Progenitor cell of endocrine pancreas (in vitro differentiated cells): ENCODE measurements at regions not wholly inside any gene's neighbourhood (a gene's known extent, or its start where the extent isn't known, plus 50 kb on each side); places are given as distances from the start of the nearest gene placed in this dataset.

ENCODE experiments used
- DNase-seq: peaks from one replicate; pipeline ENCODE4 v3.0.0; 2021; ENCODE audit warnings: low spot score; ENCODE audit not compliant: unreplicated experiment
- H3K27ac Mint-ChIP-seq: 2 replicates; pipeline ENCODE4 v1.8.0; 2021; ENCODE audit warnings: mild to moderate bottlenecking, moderate library complexity, mixed read lengths
- H3K27me3 Mint-ChIP-seq: 2 replicates; pipeline ENCODE4 v1.8.0; 2021; ENCODE audit warnings: mixed read lengths
- H3K36me3 Mint-ChIP-seq: 2 replicates; pipeline ENCODE4 v1.8.0; 2022; ENCODE audit warnings: mixed read lengths; ENCODE audit not compliant: insufficient read depth
- H3K4me1 Mint-ChIP-seq: 2 replicates; pipeline ENCODE4 v1.8.0; 2021; ENCODE audit warnings: low read depth, mixed read lengths
- H3K4me3 Mint-ChIP-seq: 2 replicates; pipeline ENCODE4 v1.8.0; 2021; ENCODE audit warnings: low read depth, mild to moderate bottlenecking, moderate library complexity, mixed read lengths
- H3K9me3 Mint-ChIP-seq: 2 replicates; pipeline ENCODE4 v1.8.0; 2021; ENCODE audit warnings: low read depth, mixed read lengths
- TF ChIP-seq, protein P1 (sequence below): fragments of 200-600 bp; sonication (generic); IDR thresholded peaks from one replicate; pipeline ENCODE4 v1.5.0; 2021; ENCODE audit warnings: antibody characterized with exemption, mild to moderate bottlenecking; ENCODE audit not compliant: unreplicated experiment

- peaks cover 24% of the 10 kb centered on the region for H3K4me1 Mint-ChIP-seq
- H3K36me3 Mint-ChIP-seq, result no peaks in the 10 kb centered on the region
- peak overlapping the region; percentile 74 for H3K4me3 Mint-ChIP-seq
- DNase-seq, result peak; percentile 81
- TF ChIP-seq, protein P1, sequence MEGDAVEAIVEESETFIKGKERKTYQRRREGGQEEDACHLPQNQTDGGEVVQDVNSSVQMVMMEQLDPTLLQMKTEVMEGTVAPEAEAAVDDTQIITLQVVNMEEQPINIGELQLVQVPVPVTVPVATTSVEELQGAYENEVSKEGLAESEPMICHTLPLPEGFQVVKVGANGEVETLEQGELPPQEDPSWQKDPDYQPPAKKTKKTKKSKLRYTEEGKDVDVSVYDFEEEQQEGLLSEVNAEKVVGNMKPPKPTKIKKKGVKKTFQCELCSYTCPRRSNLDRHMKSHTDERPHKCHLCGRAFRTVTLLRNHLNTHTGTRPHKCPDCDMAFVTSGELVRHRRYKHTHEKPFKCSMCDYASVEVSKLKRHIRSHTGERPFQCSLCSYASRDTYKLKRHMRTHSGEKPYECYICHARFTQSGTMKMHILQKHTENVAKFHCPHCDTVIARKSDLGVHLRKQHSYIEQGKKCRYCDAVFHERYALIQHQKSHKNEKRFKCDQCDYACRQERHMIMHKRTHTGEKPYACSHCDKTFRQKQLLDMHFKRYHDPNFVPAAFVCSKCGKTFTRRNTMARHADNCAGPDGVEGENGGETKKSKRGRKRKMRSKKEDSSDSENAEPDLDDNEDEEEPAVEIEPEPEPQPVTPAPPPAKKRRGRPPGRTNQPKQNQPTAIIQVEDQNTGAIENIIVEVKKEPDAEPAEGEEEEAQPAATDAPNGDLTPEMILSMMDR, result no peak
- no peaks in the 10 kb centered on the region for H3K27me3 Mint-ChIP-seq
- H3K9me3 Mint-ChIP-seq, result peaks cover 10% of the 10 kb centered on the region
- peak overlapping the region; percentile 93 for H3K27ac Mint-ChIP-seq
These were observed 64.8 kb upstream of the RANBP6 start for GRCh38 chr9:6080154-6080716.

DNA sequence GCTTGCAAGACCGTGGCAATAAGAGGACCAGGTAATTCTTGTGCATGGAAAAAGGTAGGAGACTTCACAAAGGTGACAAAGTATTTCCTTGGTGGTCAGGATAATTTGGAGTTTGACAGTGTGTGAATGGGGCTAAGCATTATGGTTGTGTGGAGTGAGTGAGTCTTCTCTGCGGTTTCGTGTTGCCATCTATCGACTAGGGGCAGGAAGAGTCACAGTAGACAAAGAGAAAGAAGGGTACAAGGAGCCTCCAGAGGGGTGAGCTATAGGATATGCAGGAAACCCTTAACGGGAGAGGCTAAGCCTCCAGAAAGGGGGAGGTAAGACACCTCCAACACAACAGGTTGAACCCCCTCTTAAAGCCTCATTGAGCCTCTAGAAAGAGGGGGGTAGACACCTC lies 64.0 kb upstream of the RANBP6 start:
- Mint-ChIP-seq H3K27ac (peak overlapping the region; percentile 29), H3K36me3 (no peaks in the 10 kb centered on the region)

DNA sequence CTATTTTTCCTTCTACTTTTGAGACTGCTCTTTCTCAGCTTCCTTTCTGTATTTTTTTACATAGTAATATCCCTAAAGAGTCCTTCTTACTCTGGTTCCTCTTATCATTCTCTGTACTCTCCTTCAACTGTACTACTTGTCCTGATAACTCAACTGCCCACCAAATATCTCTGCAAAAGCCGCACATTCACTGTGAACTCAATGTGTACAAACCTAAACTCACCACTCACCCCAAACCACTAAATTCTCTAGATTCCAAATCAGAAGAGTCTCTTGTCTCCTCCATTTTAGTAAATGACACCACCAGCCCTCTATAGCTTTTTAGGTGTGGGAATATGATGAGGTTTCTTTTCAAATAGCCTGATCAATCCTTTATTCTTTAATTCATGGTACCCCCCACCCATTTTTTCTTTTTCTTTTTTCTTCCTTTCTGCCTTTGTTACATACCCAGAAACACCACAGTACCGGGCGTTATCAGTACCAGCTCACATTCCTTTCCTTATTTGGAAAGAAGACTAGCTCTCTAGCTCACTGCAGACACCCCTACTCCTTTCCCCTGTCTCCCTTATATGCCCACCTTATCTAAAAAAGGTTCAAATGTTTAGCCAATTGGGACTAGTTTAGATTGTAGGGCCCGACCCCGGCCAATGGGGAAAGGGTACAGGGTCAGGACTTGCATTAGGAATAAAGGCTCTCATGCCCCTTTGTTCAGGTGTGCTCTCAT lies 63.1 kb upstream of the RANBP6 start:
- TF ChIP-seq, protein P1, result no peak
- Mint-ChIP-seq H3K27me3 (no peaks in the 10 kb centered on the region), H3K4me3 (no peak overlapping the region), H3K9me3 (peaks cover 10% of the 10 kb centered on the region), H3K36me3 (no peaks in the 10 kb centered on the region), H3K27ac (peak overlapping the region; percentile 86), H3K4me1 (peaks cover 24% of the 10 kb centered on the region)
- no peak for DNase-seq

More for the DNA sequence above, 64.0 kb upstream of the RANBP6 start:
- no peaks in the 10 kb centered on the region for H3K27me3 Mint-ChIP-seq
- peaks cover 24% of the 10 kb centered on the region for H3K4me1 Mint-ChIP-seq
- TF ChIP-seq, protein P1, result no peak
- no peak for DNase-seq
- H3K9me3 Mint-ChIP-seq, result peaks cover 10% of the 10 kb centered on the region
- H3K4me3 Mint-ChIP-seq, result peak overlapping the region; percentile 74

GRCh38 chr9:6076851-6077250 lies 61.4 kb upstream of the RANBP6 start:
- no peak overlapping the region for H3K27ac Mint-ChIP-seq
- TF ChIP-seq, protein P1, result no peak
- H3K4me1 Mint-ChIP-seq, result peaks cover 19% of the 10 kb centered on the region
- no peak for DNase-seq
- no peak overlapping the region for H3K4me3 Mint-ChIP-seq
- H3K36me3 Mint-ChIP-seq, result no peaks in the 10 kb centered on the region
- H3K9me3 Mint-ChIP-seq, result peaks cover 10% of the 10 kb centered on the region
- H3K27me3 Mint-ChIP-seq, result no peaks in the 10 kb centered on the region

DNA sequence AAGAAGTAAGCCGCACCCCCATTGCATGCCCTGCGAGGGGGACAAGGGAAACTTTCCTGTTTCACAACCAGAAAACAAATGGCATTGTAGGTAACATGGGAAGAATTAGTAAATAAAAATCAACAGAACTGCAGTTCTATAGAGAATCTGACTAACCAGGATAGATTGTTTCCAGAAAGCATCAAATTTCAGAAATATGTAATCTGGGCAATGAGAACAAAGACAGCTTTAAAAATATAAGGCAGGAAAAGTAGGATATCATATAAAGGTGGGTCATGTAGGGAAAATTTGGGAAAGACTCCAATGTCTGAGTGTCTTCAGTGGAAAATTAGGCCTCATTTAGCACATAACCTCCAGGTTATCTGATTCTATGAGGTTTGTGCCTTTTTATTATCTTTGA lies 58.3 kb upstream of the RANBP6 start:
- Mint-ChIP-seq H3K27ac (no peak overlapping the region), H3K4me1 (peaks cover 5% of the 10 kb centered on the region), H3K4me3 (no peak overlapping the region), H3K27me3 (no peaks in the 10 kb centered on the region), H3K9me3 (peaks cover 10% of the 10 kb centered on the region), H3K36me3 (no peaks in the 10 kb centered on the region)
- TF ChIP-seq, protein P1, result no peak
- DNase-seq, result no peak
